HEK293T (cell line): ENCODE measurements at regions not wholly inside any gene's neighbourhood (a gene's known extent, or its start where the extent isn't known, plus 50 kb on each side); places are given as distances from the start of the nearest gene placed in this dataset.
"Not testable (repeated sequence)": the region's sequence is repeated elsewhere in the genome, so short reads cannot be mapped to it uniquely, and the experiment has no call there.

ENCODE experiments used
- ELF4 ChIP-seq: fragments of 450-650 bp; IDR thresholded peaks from 2 replicates; pipeline ENCODE4 v1.6.1; 2017; ENCODE audit warnings: antibody characterized with exemption
- FOXA1 ChIP-seq: fragments of 450-650 bp; IDR thresholded peaks from 2 replicates; pipeline ENCODE4 v1.6.1; 2016; ENCODE audit warnings: mild to moderate bottlenecking
- HDGF ChIP-seq: fragments of 450-650 bp; IDR thresholded peaks from 2 replicates; pipeline ENCODE4 v1.6.1; 2017; ENCODE audit warnings: antibody characterized with exemption, borderline replicate concordance

DNA sequence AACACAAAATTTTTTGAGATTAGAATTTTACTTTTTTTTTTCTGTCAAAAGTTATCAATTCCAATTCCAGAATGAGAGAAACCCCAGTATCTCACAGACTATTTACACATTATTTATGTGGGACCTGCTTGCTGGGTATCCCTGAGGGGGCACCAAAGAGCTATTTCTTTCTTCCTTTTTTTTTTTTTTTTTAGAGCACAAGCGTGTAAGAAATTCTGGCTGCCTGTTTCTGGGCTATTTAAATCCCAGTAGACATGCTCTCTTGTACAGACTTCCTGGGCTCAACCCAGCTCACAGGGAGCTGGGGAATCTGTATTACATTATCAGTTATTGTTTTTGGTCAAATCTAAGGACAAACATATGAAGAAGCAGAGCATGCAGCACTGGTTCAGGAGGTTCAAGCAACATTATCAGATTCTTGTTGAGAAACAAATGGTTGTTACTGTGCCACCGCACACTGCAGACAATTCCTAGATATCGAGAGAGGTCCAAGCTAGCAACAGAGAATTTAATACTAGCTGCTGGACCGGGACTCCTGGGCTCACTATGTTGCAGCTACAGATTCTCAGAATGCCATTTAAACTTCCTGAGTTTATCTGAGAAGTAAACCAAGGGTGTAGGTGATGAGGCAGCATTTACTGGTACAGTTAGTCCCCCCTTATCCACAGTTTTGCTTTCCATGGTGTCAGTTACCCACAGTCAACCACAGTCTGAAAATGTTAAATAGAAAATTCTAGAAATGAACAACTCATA lies 83.3 kb upstream of the NBPF26 start:
- TF ChIP-seq HDGF, FOXA1, ELF4: not testable (repeated sequence)
